Dedifferentiated amniotic fluid mesenchymal stem cell (primary cell): ENCODE measurements at regions not wholly inside any gene's neighbourhood (a gene's known extent, or its start where the extent isn't known, plus 50 kb on each side); places are given as distances from the start of the nearest gene placed in this dataset.
A peak's percentile ranks its signal among the peaks of the same experiment; 100 is the strongest.
"Not testable (repeated sequence)": the region's sequence is repeated elsewhere in the genome, so short reads cannot be mapped to it uniquely, and the experiment has no call there.

Experiments used
- DNase-seq: peaks from one replicate; pipeline ENCODE4 v3.0.0-alpha.2; 2016; ENCODE audit errors: extremely low spot score

GRCh38 chr10:91003379-91003778, 82.5 kb upstream of the ANKRD1 start:
- not testable (repeated sequence) for DNase-seq

- not testable (repeated sequence) for DNase-seq
Measured at GRCh38 chr10:91005276-91005675, 84.4 kb upstream of the ANKRD1 start.

GRCh38 chr10:91006001-91006751, 85.3 kb upstream of the ANKRD1 start:
- peak; percentile 85 for DNase-seq

GRCh38 chr10:91006752-91007346, 86.0 kb upstream of the ANKRD1 start:
- no peak for DNase-seq

- no peak for DNase-seq
Measured at GRCh38 chr10:91007655-91008054, 86.8 kb upstream of the ANKRD1 start.

- no peak for DNase-seq
Measured at GRCh38 chr10:91009121-91009520, 88.2 kb upstream of the ANKRD1 start.

- DNase-seq = no peak
Measured at GRCh38 chr10:91010952-91011351, 90.1 kb upstream of the ANKRD1 start.

- no peak for DNase-seq
Measured at GRCh38 chr10:91012502-91012901, 91.6 kb upstream of the ANKRD1 start.

GRCh38 chr10:91013985-91014384, 93.1 kb upstream of the ANKRD1 start:
- DNase-seq = no peak

GRCh38 chr10:91017198-91017597, 96.3 kb upstream of the ANKRD1 start:
- no peak for DNase-seq

GRCh38 chr10:91021901-91022300, 101.0 kb upstream of the ANKRD1 start:
- DNase-seq = no peak

- DNase-seq = no peak
Measured at GRCh38 chr10:91022390-91022789, 101.5 kb upstream of the ANKRD1 start.

- no peak for DNase-seq
Measured at GRCh38 chr10:91022924-91023699, 102.2 kb upstream of the ANKRD1 start.

- DNase-seq = no peak
Measured at GRCh38 chr10:91023700-91024398, 103.0 kb upstream of the ANKRD1 start.

GRCh38 chr10:91024541-91024940, 103.7 kb upstream of the ANKRD1 start:
- DNase-seq = no peak

- no peak for DNase-seq
Measured at GRCh38 chr10:91032611-91033206, 111.8 kb upstream of the ANKRD1 start.

GRCh38 chr10:91033324-91033950, 112.5 kb upstream of the ANKRD1 start:
- no peak for DNase-seq

GRCh38 chr10:91034042-91034441, 113.2 kb upstream of the ANKRD1 start:
- no peak for DNase-seq

GRCh38 chr10:91034494-91035159, 113.7 kb upstream of the ANKRD1 start:
- peak; percentile 68 for DNase-seq

- DNase-seq = no peak
Measured at GRCh38 chr10:91035650-91036292, 114.9 kb upstream of the ANKRD1 start.
